ENCODE measurements at regions not wholly inside any gene's neighbourhood (a gene's known extent, or its start where the extent isn't known, plus 50 kb on each side); places are given as distances from the start of the nearest gene placed in this dataset.

DNA sequence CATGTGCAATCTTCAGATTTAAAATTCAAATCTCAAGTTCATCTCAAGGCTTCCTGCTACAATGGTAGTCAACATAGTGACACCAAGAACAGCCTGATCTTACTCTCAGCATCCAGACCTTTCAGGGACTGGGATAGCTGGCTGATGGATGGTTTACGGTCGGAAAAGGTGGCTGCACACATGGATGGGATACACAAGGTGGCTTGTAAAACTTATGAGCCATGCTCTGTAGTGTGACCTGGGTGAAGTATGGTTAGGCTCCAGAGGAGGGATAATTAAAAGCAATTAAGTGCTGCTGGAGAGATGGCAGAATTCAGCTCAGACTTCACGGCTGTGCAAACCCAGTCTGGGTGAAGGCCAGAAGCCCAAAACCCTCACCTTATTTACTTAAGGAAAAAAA, 379.5 kb downstream of the NFIB start:
- no peak overlapping the region for H3K4me3 ChIP-seq (replicated peaks in 1 of 3; ENCODE audit: insufficient read depth in 1 of 3, low read depth in 1 of 3, low read length in 3 of 3)
- FAIRE-seq, result no peak
- H3K4me2 ChIP-seq (ENCODE audit: insufficient read depth, low read length), result no peak overlapping the region
- CTCF ChIA-PET, result no interaction called here
- TF ChIP-seq, protein P1, sequence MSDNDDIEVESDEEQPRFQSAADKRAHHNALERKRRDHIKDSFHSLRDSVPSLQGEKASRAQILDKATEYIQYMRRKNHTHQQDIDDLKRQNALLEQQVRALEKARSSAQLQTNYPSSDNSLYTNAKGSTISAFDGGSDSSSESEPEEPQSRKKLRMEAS (IDR thresholded peaks at IDR 0.05; ENCODE audit: insufficient read depth, insufficient read length), result no peak
- TF ChIP-seq GATA2 (IDR thresholded peaks at IDR 0.05; ENCODE audit: insufficient read depth, insufficient read length, low read depth, low read length) (no peak), JUN (IDR thresholded peaks at IDR 0.05; ENCODE audit: borderline replicate concordance, insufficient read depth, insufficient read length, low read depth) (no peak), POLR2A (IDR thresholded peaks at IDR 0.05; ENCODE audit: low read depth, low read length) (no peak), MYC (IDR thresholded peaks at IDR 0.05; ENCODE audit: low read depth, low read length) (no peak), FOS (IDR thresholded peaks at IDR 0.05; ENCODE audit: borderline replicate concordance, insufficient read depth, low read length) (no peak), POLR2AphosphoS5 (IDR thresholded peaks at IDR 0.05; ENCODE audit: insufficient read depth, low read depth, low read length) (no peak), EZH2 (IDR thresholded peaks at IDR 0.05; ENCODE audit: borderline replicate concordance, low read depth, low read length, severe bottlenecking) (no peak)
- TF ChIP-seq, protein P2, sequence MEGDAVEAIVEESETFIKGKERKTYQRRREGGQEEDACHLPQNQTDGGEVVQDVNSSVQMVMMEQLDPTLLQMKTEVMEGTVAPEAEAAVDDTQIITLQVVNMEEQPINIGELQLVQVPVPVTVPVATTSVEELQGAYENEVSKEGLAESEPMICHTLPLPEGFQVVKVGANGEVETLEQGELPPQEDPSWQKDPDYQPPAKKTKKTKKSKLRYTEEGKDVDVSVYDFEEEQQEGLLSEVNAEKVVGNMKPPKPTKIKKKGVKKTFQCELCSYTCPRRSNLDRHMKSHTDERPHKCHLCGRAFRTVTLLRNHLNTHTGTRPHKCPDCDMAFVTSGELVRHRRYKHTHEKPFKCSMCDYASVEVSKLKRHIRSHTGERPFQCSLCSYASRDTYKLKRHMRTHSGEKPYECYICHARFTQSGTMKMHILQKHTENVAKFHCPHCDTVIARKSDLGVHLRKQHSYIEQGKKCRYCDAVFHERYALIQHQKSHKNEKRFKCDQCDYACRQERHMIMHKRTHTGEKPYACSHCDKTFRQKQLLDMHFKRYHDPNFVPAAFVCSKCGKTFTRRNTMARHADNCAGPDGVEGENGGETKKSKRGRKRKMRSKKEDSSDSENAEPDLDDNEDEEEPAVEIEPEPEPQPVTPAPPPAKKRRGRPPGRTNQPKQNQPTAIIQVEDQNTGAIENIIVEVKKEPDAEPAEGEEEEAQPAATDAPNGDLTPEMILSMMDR (IDR thresholded peaks at IDR 0.05; ENCODE audit: extremely low read depth in 1 of 2, insufficient read depth in 1 of 2, low read depth in 1 of 2, low read length in 2 of 2), result no peak
- H3K9me1 ChIP-seq (replicated peaks; ENCODE audit: control insufficient read depth, extremely low read depth, insufficient read depth, low read length), result no peaks in the 10 kb centered on the region
- H2AFZ ChIP-seq (ENCODE audit: low read depth, low read length), result no peak overlapping the region
- no peaks in the 10 kb centered on the region for H4K20me1 ChIP-seq (replicated peaks; ENCODE audit: control insufficient read depth, extremely low read depth, insufficient read depth, low read length)
- dilution Hi-C loops (cut with MboI; ENCODE audit: extremely low pct_ligation_motif_present, low sequenced_read_pairs) (no loop called here), intact Hi-C loops (cut with micrococcal nuclease) (no loop called here)
- H3K4me1 ChIP-seq (ENCODE audit: control insufficient read depth, extremely low read depth, insufficient read depth, low read length), result peaks cover 10% of the 10 kb centered on the region
- DNase-seq (ENCODE audit: low read depth, low spot score), result no peak
- H3K27me3 ChIP-seq (ENCODE audit: control insufficient read depth in 2 of 2, insufficient read depth in 2 of 2, low read length in 2 of 2), result no peaks in the 10 kb centered on the region
- no peaks in the 10 kb centered on the region for H3K9me3 ChIP-seq (replicated peaks; ENCODE audit: control insufficient read depth, insufficient read depth, low read length)
- BruUV-seq (replicated peaks), result no TSS peak
- POLR2A ChIA-PET, result no interaction called here
- no peak overlapping the region for H3K9ac ChIP-seq (replicated peaks; ENCODE audit: extremely low read depth, insufficient read depth, low read length)
- no peak overlapping the region for H3K27ac ChIP-seq (ENCODE audit: insufficient read depth, low read depth, low read length)
- H3K36me3 ChIP-seq (ENCODE audit: control insufficient read depth in 2 of 2, extremely low read depth in 1 of 2, insufficient read depth in 2 of 2, low read length in 2 of 2), result no peaks in the 10 kb centered on the region
- no peaks in the 10 kb centered on the region for H3K79me2 ChIP-seq (ENCODE audit: control insufficient read depth, insufficient read depth, low read length)

Data from endothelial cell of umbilical vein (primary cell).